Spleen (tissue), 11 donors: ENCODE measurements at regions not wholly inside any gene's neighbourhood (a gene's known extent, or its start where the extent isn't known, plus 50 kb on each side); places are given as distances from the start of the nearest gene placed in this dataset.
"Not testable (repeated sequence)": the region's sequence is repeated elsewhere in the genome, so short reads cannot be mapped to it uniquely, and the experiment has no call there.

Experiments
- DNase-seq: peaks from one replicate; pipeline ENCODE4 v3.0.0-alpha.2; 2020
- H3K27ac ChIP-seq, 8 donors: fragments of 200-600 bp; sonication (generic) in 7 of 8; 1 replicate in 4 of 8; 2 replicates in 4 of 8; pipeline versions ENCODE4 v1.5.0 to v1.8.0; 2016 to 2021; ENCODE audit warnings: inconsistent platforms in 4 of 8, mild to moderate bottlenecking in 4 of 8, moderate library complexity in 1 of 8
- H3K27me3 ChIP-seq, 7 donors: fragments of 200-600 bp; sonication (generic) in 6 of 7; replicated peaks in 1 of 7; 1 replicate in 4 of 7; 2 replicates in 3 of 7; pipeline versions ENCODE4 v1.5.0 to v1.8.0; 2016 to 2021; ENCODE audit warnings: inconsistent platforms in 3 of 7, mild to moderate bottlenecking in 1 of 7
- H3K36me3 ChIP-seq, 6 donors: fragments of 200-600 bp; sonication (generic) in 5 of 6; 1 replicate in 4 of 6; 2 replicates in 2 of 6; pipeline versions ENCODE4 v1.5.0 to v1.8.0; 2016 to 2021; ENCODE audit warnings: inconsistent platforms in 2 of 6
- H3K4me1 ChIP-seq, 6 donors: fragments of 200-600 bp; sonication (generic) in 5 of 6; 1 replicate in 3 of 6; 2 replicates in 3 of 6; pipeline versions ENCODE4 v1.5.0 to v1.8.0; 2016 to 2021; ENCODE audit warnings: inconsistent platforms in 3 of 6
- H3K4me3 ChIP-seq, 8 donors: fragments of 200-600 bp; sonication (generic) in 7 of 8; 1 replicate in 4 of 8; 2 replicates in 4 of 8; pipeline versions ENCODE4 v1.5.0 to v1.8.0; 2016 to 2021; ENCODE audit warnings: inconsistent platforms in 4 of 8, mild to moderate bottlenecking in 4 of 8, moderate library complexity in 2 of 8
- H3K9me3 ChIP-seq, 8 donors: fragments of 200-600 bp; sonication (generic) in 7 of 8; 1 replicate in 4 of 8; 2 replicates in 4 of 8; pipeline versions ENCODE4 v1.5.0 to v1.8.0; 2016 to 2021; ENCODE audit warnings: inconsistent platforms in 4 of 8
- CTCF ChIP-seq, 11 experiments: fragments of 200-600 bp in 7 of 11; fragments of 450-650 bp in 4 of 11; sonication (generic) in 4 of 11; IDR thresholded peaks in 8 of 11; conservative IDR thresholded peaks in 3 of 11; 1 replicate in 7 of 11; 2 replicates in 4 of 11; pipeline versions ENCODE4 v1.4.0 to v1.8.0; 2016 to 2021; ENCODE audit warnings: antibody characterized with exemption in 11 of 11, inconsistent platforms in 4 of 11, mild to moderate bottlenecking in 1 of 11
- POLR2A ChIP-seq, 3 donors: fragments of 450-650 bp; IDR thresholded peaks; one replicate each; pipeline ENCODE4 v1.5.1; 2017; ENCODE audit warnings: antibody characterized with exemption in 3 of 3, mild to moderate bottlenecking in 1 of 3
- POLR2AphosphoS5 ChIP-seq, 3 donors: sonication (generic); formaldehyde crosslinking; IDR thresholded peaks; one replicate each; pipeline ENCODE4 v1.5.1; 2017; ENCODE audit warnings: antibody characterized with exemption in 3 of 3
- WGBS, 5 donors: extraction: QIAGEN DNeasy Blood & Tissue Kit in 3 of 5; methylation state at CpG; one replicate each; pipeline versions ENCODE4 v1.1.5 to v1.1.7; 2013 to 2018; 5-methylcytosine and 5-hydroxymethylcytosine counted together
- intact Hi-C: fragments of 100-400 bp; cut with DNase I; formaldehyde crosslinking; loops from one replicate; pipeline ENCODE4 v1.15.0; 2023; ENCODE audit warnings: low total_unique reads
- donor health status: healthy with polysubstance abuse.
- donor health status: DM: no; HTN: no; CAD: no; lungs with moderate emphysema.
- donor health status: DM: no; HTN: no; CAD: no.
- donor health status: Bipolar disorder and iron deficiency.
- donor health status: healthy.
- donor health status: DM: no; HTN: no; CAD: no.
- donor health status: DM: yes; HTN: yes; CAD: no.

GRCh38 chr22:23481369-23481768 lies 98.7 kb downstream of the IGLL1 start:
- DNase-seq: no peak

GRCh38 chr22:23478175-23478574 lies 101.9 kb downstream of the IGLL1 start:
- no peak overlapping the region for H3K27ac ChIP-seq
- TF ChIP-seq POLR2AphosphoS5 (IDR thresholded peaks at IDR 0.05) (no peak), POLR2A (IDR thresholded peaks at IDR 0.05) (no peak), CTCF (IDR thresholded peaks at IDR 0.05 in 8 of 11, conservative IDR thresholded peaks at IDR 0.05 in 3 of 11) (no peak)
- H3K4me3 ChIP-seq: no peak overlapping the region
- intact Hi-C loops: no loop called here
- H3K36me3 ChIP-seq: no peaks in the 10 kb centered on the region
- no peak for DNase-seq
- peaks cover 0 to 3% (median 0%) of the 10 kb centered on the region in 7 donors for H3K27me3 ChIP-seq
- WGBS, 5 donors: 69 to 90% (median 79%) methylated on average over 4 of the region's 4 CpGs
- H3K4me1 ChIP-seq: no peaks in the 10 kb centered on the region
- no peaks in the 10 kb centered on the region for H3K9me3 ChIP-seq

More at GRCh38 chr22:23481369-23481768, 98.7 kb downstream of the IGLL1 start:
- Histone ChIP-seq H3K27me3 (peaks cover 0 to 8% (median 0%) of the 10 kb centered on the region in 7 donors), H3K27ac (no peak overlapping the region), H3K4me1 (no peaks in the 10 kb centered on the region), H3K4me3 (no peak overlapping the region), H3K36me3 (no peaks in the 10 kb centered on the region), H3K9me3 (no peaks in the 10 kb centered on the region)
- TF ChIP-seq POLR2AphosphoS5 (IDR thresholded peaks at IDR 0.05): no peak
- TF ChIP-seq CTCF (IDR thresholded peaks at IDR 0.05 in 8 of 11, conservative IDR thresholded peaks at IDR 0.05 in 3 of 11): no peak
- TF ChIP-seq POLR2A (IDR thresholded peaks at IDR 0.05): no peak
- 88 to 95% (median 90%) methylated on average over 5 of the region's 5 CpGs for whole genome bisulfite sequencing, 5 donors
- intact Hi-C loops: no loop called here

- H3K36me3 ChIP-seq, intact Hi-C loops, H3K27ac ChIP-seq, H3K4me3 ChIP-seq, H3K9me3 ChIP-seq, DNase-seq, H3K27me3 ChIP-seq, H3K4me1 ChIP-seq: not testable (repeated sequence)
- 88 to 95% (median 93%) methylated on average over 6 of the region's 6 CpGs for WGBS, 5 donors
These were observed 105.6 kb downstream of the IGLL1 start for GRCh38 chr22:23474531-23474930.

GRCh38 chr22:23473901-23474300 lies 106.2 kb downstream of the IGLL1 start:
- 86 to 91% (median 87%) methylated on average over 8 of the region's 8 CpGs for WGBS, 5 donors
- H3K36me3 ChIP-seq: no peaks in the 10 kb centered on the region
- H3K27me3 ChIP-seq: no peaks in the 10 kb centered on the region
- H3K4me3 ChIP-seq: no peak overlapping the region
- H3K4me1 ChIP-seq: no peaks in the 10 kb centered on the region
- DNase-seq: no peak
- intact Hi-C loops: no loop called here
- H3K9me3 ChIP-seq: no peaks in the 10 kb centered on the region
- TF ChIP-seq POLR2AphosphoS5 (IDR thresholded peaks at IDR 0.05) (no peak), CTCF (IDR thresholded peaks at IDR 0.05 in 8 of 11, conservative IDR thresholded peaks at IDR 0.05 in 3 of 11) (no peak), POLR2A (IDR thresholded peaks at IDR 0.05) (no peak)
- H3K27ac ChIP-seq: no peak overlapping the region

GRCh38 chr22:23472376-23472775 lies 107.7 kb downstream of the IGLL1 start:
- DNase-seq, H3K27ac ChIP-seq, H3K36me3 ChIP-seq, H3K9me3 ChIP-seq, H3K4me3 ChIP-seq, intact Hi-C loops, H3K4me1 ChIP-seq, H3K27me3 ChIP-seq: not testable (repeated sequence)
- WGBS, 5 donors: 65 to 84% (median 76%) methylated on average over 7 of the region's 7 CpGs
